ENCODE measurements at regions not wholly inside any gene's neighbourhood (a gene's known extent, or its start where the extent isn't known, plus 50 kb on each side); places are given as distances from the start of the nearest gene placed in this dataset.

- DNase-seq (no peak), ATAC-seq (ENCODE audit: low read depth) (no peak)
- H3K4me3 Mint-ChIP-seq: no peak overlapping the region
- WGBS (ENCODE audit: insufficient coverage): no CpG with 5 or more reads among the region's 3 CpGs
- H3K4me2 ChIP-seq (replicated peaks; ENCODE audit: low read depth, low read length, poor library complexity, severe bottlenecking): no peak overlapping the region
- no peak overlapping the region for H3K4me3 ChIP-seq (ENCODE audit: control extremely low read depth in 1 of 5, extremely low read depth in 1 of 5, insufficient read depth in 1 of 5, low read depth in 2 of 5, low read length in 4 of 5)
- H3K36me3 ChIP-seq (replicated peaks in 1 of 2; ENCODE audit: control extremely low read depth in 1 of 2, control insufficient read depth in 1 of 2, extremely low read depth in 1 of 2, insufficient read depth in 2 of 2, low read length in 1 of 2): no peaks in the 10 kb centered on the region
- POLR2A ChIA-PET: no interaction called here
- no peaks in the 10 kb centered on the region for H3K4me1 Mint-ChIP-seq
- H3K27ac Mint-ChIP-seq: no peak overlapping the region
- H3K9ac ChIP-seq (ENCODE audit: low read length): no peak overlapping the region
- no peaks in the 10 kb centered on the region for H3K4me1 ChIP-seq (ENCODE audit: control insufficient read depth in 2 of 2, insufficient read depth in 2 of 2, low read length in 2 of 2)
- no peak overlapping the region for H3K27ac ChIP-seq (ENCODE audit: low read length in 2 of 2)
- H3K79me2 ChIP-seq (ENCODE audit: control insufficient read depth, insufficient read depth, low read length): no peaks in the 10 kb centered on the region
- peaks cover 2% of the 10 kb centered on the region for H3K27me3 Mint-ChIP-seq
- no peaks in the 10 kb centered on the region for H3K27me3 ChIP-seq (replicated peaks in 1 of 4; ENCODE audit: control extremely low read depth in 1 of 4, control insufficient read depth in 3 of 4, insufficient read depth in 4 of 4, low read length in 3 of 4)
- intact Hi-C loops (cut with micrococcal nuclease): no loop called here
- CTCF ChIA-PET: no interaction called here
- no peaks in the 10 kb centered on the region for H3K9me3 Mint-ChIP-seq (ENCODE audit: insufficient read depth)
- no peak overlapping the region for H2AFZ ChIP-seq (ENCODE audit: insufficient read depth, low read depth, low read length, poor library complexity, severe bottlenecking)
- no peaks in the 10 kb centered on the region for H3K9me3 ChIP-seq (ENCODE audit: control extremely low read depth in 1 of 3, control insufficient read depth in 2 of 3, insufficient read depth in 1 of 3, low read length in 2 of 3)
- no peaks in the 10 kb centered on the region for H4K20me1 ChIP-seq (ENCODE audit: control insufficient read depth, insufficient read depth, low read length, poor library complexity, severe bottlenecking)
- no peak for TF ChIP-seq EZH2 (IDR thresholded peaks at IDR 0.05; ENCODE audit: borderline replicate concordance, insufficient read depth, low read depth, low read length, poor library complexity, severe bottlenecking)
- no peak for TF ChIP-seq CTCF (IDR thresholded peaks at IDR 0.05)
These were observed 351.7 kb upstream of the KYNU start for GRCh38 chr2:142525720-142526119.

- Mint-ChIP-seq H3K27me3 (peaks cover 6% of the 10 kb centered on the region), H3K9me3 (ENCODE audit: insufficient read depth) (no peaks in the 10 kb centered on the region), H3K4me1 (no peaks in the 10 kb centered on the region), H3K4me3 (no peak overlapping the region), H3K27ac (no peak overlapping the region)
- intact Hi-C loops (cut with micrococcal nuclease): no loop called here
- Histone ChIP-seq H3K36me3 (replicated peaks in 1 of 2; ENCODE audit: control extremely low read depth in 1 of 2, control insufficient read depth in 1 of 2, extremely low read depth in 1 of 2, insufficient read depth in 2 of 2, low read length in 1 of 2) (no peaks in the 10 kb centered on the region), H3K79me2 (ENCODE audit: control insufficient read depth, insufficient read depth, low read length) (no peaks in the 10 kb centered on the region), H4K20me1 (ENCODE audit: control insufficient read depth, insufficient read depth, low read length, poor library complexity, severe bottlenecking) (no peaks in the 10 kb centered on the region), H3K9ac (ENCODE audit: low read length) (no peak overlapping the region), H3K4me2 (replicated peaks; ENCODE audit: low read depth, low read length, poor library complexity, severe bottlenecking) (no peak overlapping the region), H3K9me3 (ENCODE audit: control extremely low read depth in 1 of 3, control insufficient read depth in 2 of 3, insufficient read depth in 1 of 3, low read length in 2 of 3) (no peaks in the 10 kb centered on the region), H3K27ac (ENCODE audit: low read length in 2 of 2) (no peak overlapping the region), H2AFZ (ENCODE audit: insufficient read depth, low read depth, low read length, poor library complexity, severe bottlenecking) (no peak overlapping the region), H3K4me3 (ENCODE audit: control extremely low read depth in 1 of 5, extremely low read depth in 1 of 5, insufficient read depth in 1 of 5, low read depth in 2 of 5, low read length in 4 of 5) (no peak overlapping the region), H3K27me3 (replicated peaks in 1 of 4; ENCODE audit: control extremely low read depth in 1 of 4, control insufficient read depth in 3 of 4, insufficient read depth in 4 of 4, low read length in 3 of 4) (no peaks in the 10 kb centered on the region), H3K4me1 (ENCODE audit: control insufficient read depth in 2 of 2, insufficient read depth in 2 of 2, low read length in 2 of 2) (no peaks in the 10 kb centered on the region)
- WGBS (ENCODE audit: insufficient coverage): 92% methylated on average over 2 of the region's 3 CpGs
- DNase-seq: no peak
- no peak for ATAC-seq (ENCODE audit: low read depth)
- no peak for TF ChIP-seq CTCF (IDR thresholded peaks at IDR 0.05)
- TF ChIP-seq EZH2 (IDR thresholded peaks at IDR 0.05; ENCODE audit: borderline replicate concordance, insufficient read depth, low read depth, low read length, poor library complexity, severe bottlenecking): no peak
- ChIA-PET POLR2A (no interaction called here), CTCF (no interaction called here)
These were observed 356.0 kb upstream of the KYNU start for GRCh38 chr2:142521492-142521891.

All from B cell (primary cell).